Loucy (cell line): ENCODE measurements at regions not wholly inside any gene's neighbourhood (a gene's known extent, or its start where the extent isn't known, plus 50 kb on each side); places are given as distances from the start of the nearest gene placed in this dataset.

Experiments
- EZH2phosphoT487 ChIP-seq: fragments of 200-600 bp; IDR thresholded peaks from 2 replicates; pipeline ENCODE4 v1.6.1; 2018; ENCODE audit warnings: antibody characterized with exemption, mild to moderate bottlenecking, moderate library complexity, borderline replicate concordance
- TF ChIP-seq, protein P1 (sequence below): fragments of 200-600 bp; sonication (generic); conservative IDR thresholded peaks from 2 replicates; pipeline ENCODE4 v1.5.1; 2014; ENCODE audit warnings: mild to moderate bottlenecking, antibody characterized with exemption, low read length

DNA sequence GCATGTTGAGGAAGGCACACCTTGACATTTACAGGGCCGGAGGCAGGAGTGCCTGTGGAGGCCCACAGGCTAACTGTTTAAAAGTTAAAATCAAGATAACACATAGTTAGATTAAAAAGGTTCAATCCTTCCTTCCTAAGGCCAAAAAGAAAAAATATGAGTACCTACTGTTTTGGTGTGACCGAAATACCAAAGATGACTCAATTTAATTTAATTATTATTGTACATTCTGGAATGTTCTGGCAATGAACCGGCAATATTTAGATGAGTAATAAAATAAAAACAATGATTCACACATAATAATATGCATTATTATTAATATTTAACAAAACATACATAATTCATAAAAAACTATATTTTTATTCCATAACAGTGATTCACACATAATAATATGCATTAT is 136.8 kb upstream of the NTF3 start:
- TF ChIP-seq, protein P1, sequence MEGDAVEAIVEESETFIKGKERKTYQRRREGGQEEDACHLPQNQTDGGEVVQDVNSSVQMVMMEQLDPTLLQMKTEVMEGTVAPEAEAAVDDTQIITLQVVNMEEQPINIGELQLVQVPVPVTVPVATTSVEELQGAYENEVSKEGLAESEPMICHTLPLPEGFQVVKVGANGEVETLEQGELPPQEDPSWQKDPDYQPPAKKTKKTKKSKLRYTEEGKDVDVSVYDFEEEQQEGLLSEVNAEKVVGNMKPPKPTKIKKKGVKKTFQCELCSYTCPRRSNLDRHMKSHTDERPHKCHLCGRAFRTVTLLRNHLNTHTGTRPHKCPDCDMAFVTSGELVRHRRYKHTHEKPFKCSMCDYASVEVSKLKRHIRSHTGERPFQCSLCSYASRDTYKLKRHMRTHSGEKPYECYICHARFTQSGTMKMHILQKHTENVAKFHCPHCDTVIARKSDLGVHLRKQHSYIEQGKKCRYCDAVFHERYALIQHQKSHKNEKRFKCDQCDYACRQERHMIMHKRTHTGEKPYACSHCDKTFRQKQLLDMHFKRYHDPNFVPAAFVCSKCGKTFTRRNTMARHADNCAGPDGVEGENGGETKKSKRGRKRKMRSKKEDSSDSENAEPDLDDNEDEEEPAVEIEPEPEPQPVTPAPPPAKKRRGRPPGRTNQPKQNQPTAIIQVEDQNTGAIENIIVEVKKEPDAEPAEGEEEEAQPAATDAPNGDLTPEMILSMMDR = no peak
- no peak for TF ChIP-seq EZH2phosphoT487
